H1 (cell line): ENCODE measurements at regions not wholly inside any gene's neighbourhood (a gene's known extent, or its start where the extent isn't known, plus 50 kb on each side); places are given as distances from the start of the nearest gene placed in this dataset.
"Not testable (repeated sequence)": the region's sequence is repeated elsewhere in the genome, so short reads cannot be mapped to it uniquely, and the experiment has no call there.

Source experiments
- CTCF ChIA-PET: fragments of 300-600 bp; sonication (Branson Sonifier 250); formaldehyde crosslinking; loops from one replicate; lab custom pipeline; 2021; ENCODE audit not compliant: partially characterized antibody; lab: Charles Lee
- POLR2A ChIA-PET: fragments of 300-600 bp; sonication (Branson Sonifier 250); formaldehyde crosslinking; loops from one replicate; lab custom pipeline; 2021; ENCODE audit warnings: inconsistent platforms; ENCODE audit not compliant: partially characterized antibody; lab: Charles Lee
- DNase-seq, 2 experiments: peaks; one replicate each; pipeline versions ENCODE4 v3.0.0 to v3.0.0-alpha.2; 2010 to 2022; ENCODE audit warnings: low spot score in 2 of 2, low read depth in 1 of 2, mixed read lengths in 1 of 2
- FAIRE-seq: peaks from 2 replicates; lab custom pipeline; 2011; peaks lifted over from hg19 to GRCh38; lab: Jason Lieb, UNC
- H2AFZ ChIP-seq: 2 replicates; pipeline ENCODE4 v1.8.1; 2012; ENCODE audit warnings: low read length, inconsistent platforms
- H2AK5ac ChIP-seq: 2 replicates; pipeline ENCODE4 v1.6.1; 2013; ENCODE audit warnings: low read depth, low read length
- H2BK120ac ChIP-seq: replicated peaks from 2 replicates; pipeline ENCODE3; 2013; ENCODE audit warnings: low read depth, low read length, inconsistent platforms
- H2BK12ac ChIP-seq: 2 replicates; pipeline ENCODE4 v1.6.1; 2013; ENCODE audit warnings: low read depth, low read length
- H2BK15ac ChIP-seq: 2 replicates; pipeline ENCODE4 v1.6.1; 2013; ENCODE audit warnings: low read length
- H2BK20ac ChIP-seq: 2 replicates; pipeline ENCODE4 v1.6.1; 2013; ENCODE audit warnings: low read length
- H2BK5ac ChIP-seq: 2 replicates; pipeline ENCODE4 v1.6.1; 2013; ENCODE audit warnings: low read depth, low read length
- H3K14ac ChIP-seq: 2 replicates; pipeline ENCODE4 v1.6.1; 2013; ENCODE audit warnings: inconsistent platforms; ENCODE audit not compliant: insufficient read length
- H3K18ac ChIP-seq: 2 replicates; pipeline ENCODE4 v1.6.1; 2013; ENCODE audit warnings: low read length; ENCODE audit errors: extremely low read depth
- H3K23ac ChIP-seq: 2 replicates; pipeline ENCODE4 v1.6.1; 2013; ENCODE audit warnings: inconsistent platforms; ENCODE audit not compliant: insufficient read length
- H3K23me2 ChIP-seq: 2 replicates; pipeline ENCODE4 v1.6.1; 2013; ENCODE audit warnings: low read depth, low read length
- H3K27ac ChIP-seq: 2 replicates; pipeline ENCODE4 v1.6.1; 2011; ENCODE audit warnings: low read depth, low read length, inconsistent platforms
- H3K27me3 ChIP-seq, 4 experiments: replicated peaks in 1 of 4; 1 replicate in 1 of 4; 2 replicates in 3 of 4; pipeline versions ENCODE4 v1.6.1 to v1.8.1; 2011 to 2013; ENCODE audit warnings: low read length in 3 of 4, mild to moderate bottlenecking in 3 of 4, inconsistent platforms in 2 of 4, mixed read lengths in 2 of 4, moderate library complexity in 1 of 4; ENCODE audit not compliant: control insufficient read depth in 3 of 4, insufficient read depth in 3 of 4; ENCODE audit errors: extremely low read depth in 1 of 4
- H3K36me3 ChIP-seq, 4 experiments: 2 replicates each; pipeline versions ENCODE4 v1.6.1 to v1.8.1; 2011 to 2013; ENCODE audit warnings: mild to moderate bottlenecking in 4 of 4, low read length in 3 of 4, moderate library complexity in 2 of 4, control low read depth in 1 of 4, inconsistent platforms in 1 of 4; ENCODE audit not compliant: insufficient read depth in 4 of 4, control insufficient read depth in 2 of 4
- H3K4ac ChIP-seq: replicated peaks from 2 replicates; pipeline ENCODE3; 2013; ENCODE audit warnings: low read length, low read depth, mixed read lengths, inconsistent platforms; ENCODE audit not compliant: insufficient read length
- H3K4me1 ChIP-seq, 4 experiments: replicated peaks in 1 of 4; 1 replicate in 1 of 4; 2 replicates in 3 of 4; pipeline versions ENCODE4 v1.6.1 to v1.8.1; 2011 to 2013; ENCODE audit warnings: low read length in 3 of 4, inconsistent platforms in 2 of 4, mixed read lengths in 1 of 4; ENCODE audit not compliant: insufficient read depth in 4 of 4, control insufficient read depth in 3 of 4
- H3K4me2 ChIP-seq, 2 experiments: 2 replicates each; pipeline versions ENCODE4 v1.6.1 to v1.8.1; 2011 to 2013; ENCODE audit warnings: low read depth in 2 of 2, low read length in 2 of 2, control low read depth in 1 of 2, inconsistent platforms in 1 of 2, mild to moderate bottlenecking in 1 of 2; ENCODE audit not compliant: insufficient read depth in 1 of 2
- H3K4me3 ChIP-seq, 4 experiments: fragments of 200-600, 300-600 bp in 1 of 4; sonication (generic), shearing (Covaris generic), sonication (Bioruptor Twin) in 1 of 4; 2 replicates each; pipeline versions ENCODE4 v1.5.1 to v1.8.1; 2011 to 2016; ENCODE audit warnings: low read length in 4 of 4, low read depth in 3 of 4, control low read depth in 2 of 4, inconsistent platforms in 2 of 4, mild to moderate bottlenecking in 2 of 4, mixed read lengths in 1 of 4, moderate library complexity in 1 of 4; ENCODE audit not compliant: insufficient read depth in 2 of 4; ENCODE audit errors: extremely low read depth in 1 of 4
- H3K56ac ChIP-seq: replicated peaks from 2 replicates; pipeline ENCODE3; 2013; ENCODE audit warnings: low read depth, mild to moderate bottlenecking, mixed read lengths, low read length, inconsistent platforms; ENCODE audit not compliant: insufficient read length
- H3K79me1 ChIP-seq: 2 replicates; pipeline ENCODE4 v1.6.1; 2013; ENCODE audit warnings: low read depth, low read length, control low read depth
- H3K79me2 ChIP-seq, 2 experiments: 2 replicates each; pipeline versions ENCODE4 v1.6.1 to v1.8.1; 2012 to 2013; ENCODE audit warnings: low read length in 2 of 2, mild to moderate bottlenecking in 2 of 2, inconsistent platforms in 1 of 2; ENCODE audit not compliant: insufficient read depth in 2 of 2, control insufficient read depth in 1 of 2
- H3K9ac ChIP-seq, 4 experiments: replicated peaks in 1 of 4; 1 replicate in 1 of 4; 2 replicates in 3 of 4; pipeline versions ENCODE4 v1.6.1 to v1.8.1; 2011 to 2013; ENCODE audit warnings: low read depth in 3 of 4, low read length in 3 of 4, control low read depth in 2 of 4, mild to moderate bottlenecking in 2 of 4, moderate library complexity in 2 of 4, inconsistent platforms in 1 of 4; ENCODE audit errors: extremely low read depth in 1 of 4
- H3K9me3 ChIP-seq, 2 experiments: 2 replicates each; pipeline versions ENCODE4 v1.6.1 to v1.8.1; 2012 to 2013; ENCODE audit warnings: mild to moderate bottlenecking in 2 of 2, moderate library complexity in 2 of 2, control low read depth in 1 of 2, inconsistent platforms in 1 of 2, low read depth in 1 of 2, low read length in 1 of 2, mixed read lengths in 1 of 2; ENCODE audit not compliant: insufficient read depth in 2 of 2
- H4K20me1 ChIP-seq, 2 experiments: replicated peaks in 1 of 2; 2 replicates each; pipeline versions ENCODE3 to v1.8.1; 2011 to 2013; ENCODE audit warnings: inconsistent platforms in 2 of 2, low read length in 2 of 2, mild to moderate bottlenecking in 1 of 2; ENCODE audit not compliant: insufficient read depth in 2 of 2, control insufficient read depth in 1 of 2
- H4K5ac ChIP-seq: 2 replicates; pipeline ENCODE4 v1.6.1; 2013; ENCODE audit warnings: low read length, low read depth, mixed read lengths, inconsistent platforms; ENCODE audit not compliant: insufficient read length
- H4K8ac ChIP-seq: 2 replicates; pipeline ENCODE4 v1.8.0; 2013; ENCODE audit warnings: mild to moderate bottlenecking, moderate library complexity, low read length, inconsistent platforms; ENCODE audit not compliant: insufficient read depth; ENCODE audit errors: extremely low read depth
- H4K91ac ChIP-seq: replicated peaks from 2 replicates; pipeline ENCODE3; 2013; ENCODE audit warnings: low read length, mixed read lengths, inconsistent platforms; ENCODE audit not compliant: insufficient read length
- RBBP5 ChIP-seq: IDR thresholded peaks from 2 replicates; pipeline ENCODE4 v1.7.1; 2012; ENCODE audit warnings: low read depth, mild to moderate bottlenecking, inconsistent platforms, low read length, moderate library complexity, borderline replicate concordance
- SIN3A ChIP-seq, 2 experiments: IDR thresholded peaks in 1 of 2; conservative IDR thresholded peaks in 1 of 2; 2 replicates each; pipeline ENCODE4 v1.6.1; 2011 to 2012; ENCODE audit warnings: low read length in 2 of 2, improper control_type of control experiment in 1 of 2, low read depth in 1 of 2, mild to moderate bottlenecking in 1 of 2
- SP2 ChIP-seq: IDR thresholded peaks from 2 replicates; pipeline ENCODE4 v1.6.1; 2012; ENCODE audit warnings: mild to moderate bottlenecking, low read length, inconsistent platforms
- WGBS, 2 experiments: shearing (Covaris generic) in 1 of 2; methylation state at CpG; one replicate each; pipeline versions ENCODE4 v1.1.6 to v1.1.7; 2013 to 2015; ENCODE audit warnings: low lambda C conversion rate in 2 of 2, mixed read lengths in 2 of 2, inconsistent platforms in 1 of 2, low coverage in 1 of 2, missing lambda C conversion rate in 1 of 2; ENCODE audit not compliant: insufficient replicate concordance in 2 of 2, insufficient coverage in 1 of 2, insufficient read length in 1 of 2; ENCODE audit errors: extremely low coverage in 1 of 2, missing lambda C conversion rate in 1 of 2; 5-methylcytosine and 5-hydroxymethylcytosine counted together

- TF ChIP-seq SIN3A (conservative IDR thresholded peaks at IDR 0.05 in 1 of 2, IDR thresholded peaks at IDR 0.05 in 1 of 2; ENCODE audit: low read depth in 1 of 2, low read length in 2 of 2) (no peak), RBBP5 (no peak), SP2 (no peak)
- TF ChIP-seq, all 59 proteins: peak for 0
These were observed 91.9 kb upstream of the ANKRD30BL start (continued) for GRCh38 chr2:132253496-132254305.

- H3K18ac ChIP-seq, H2BK20ac ChIP-seq, H3K79me1 ChIP-seq, H3K4ac ChIP-seq, H2AFZ ChIP-seq, H2BK15ac ChIP-seq, CTCF ChIA-PET, H3K4me3 ChIP-seq, POLR2A ChIA-PET, H4K8ac ChIP-seq, H3K9ac ChIP-seq, H3K4me2 ChIP-seq, H3K36me3 ChIP-seq, H3K27me3 ChIP-seq, FAIRE-seq, H4K91ac ChIP-seq, H3K79me2 ChIP-seq, H2BK5ac ChIP-seq, H3K23ac ChIP-seq, H3K23me2 ChIP-seq, H2BK120ac ChIP-seq, H3K27ac ChIP-seq, H2BK12ac ChIP-seq, H4K20me1 ChIP-seq, H4K5ac ChIP-seq, H3K4me1 ChIP-seq, H3K56ac ChIP-seq, H3K14ac ChIP-seq, H2AK5ac ChIP-seq: not testable (repeated sequence)
- WGBS, 2 experiments = 85% methylated on average over 22 of the region's 25 CpGs; no CpG with 5 or more reads in 1 of the 2 experiments
- DNase-seq = peak in 1 of 2 experiments; percentile 19
- peaks cover 0 to 51% of the 10 kb centered on the region in 2 experiments; a peak in 2 of 4 replicates for H3K9me3 ChIP-seq
These were observed 92.7 kb upstream of the ANKRD30BL start for GRCh38 chr2:132254306-132254919.
